H1 (cell line): ENCODE measurements at regions not wholly inside any gene's neighbourhood (a gene's known extent, or its start where the extent isn't known, plus 50 kb on each side); places are given as distances from the start of the nearest gene placed in this dataset.

Experiments used
- CTCF ChIA-PET: fragments of 300-600 bp; sonication (Branson Sonifier 250); formaldehyde crosslinking; loops from one replicate; lab custom pipeline; 2021; ENCODE audit not compliant: partially characterized antibody; lab: Charles Lee
- POLR2A ChIA-PET: fragments of 300-600 bp; sonication (Branson Sonifier 250); formaldehyde crosslinking; loops from one replicate; lab custom pipeline; 2021; ENCODE audit warnings: inconsistent platforms; ENCODE audit not compliant: partially characterized antibody; lab: Charles Lee
- DNase-seq, 2 experiments: peaks; one replicate each; pipeline versions ENCODE4 v3.0.0 to v3.0.0-alpha.2; 2010 to 2022; ENCODE audit warnings: low spot score in 2 of 2, low read depth in 1 of 2, mixed read lengths in 1 of 2
- FAIRE-seq: peaks from 2 replicates; lab custom pipeline; 2011; peaks lifted over from hg19 to GRCh38; lab: Jason Lieb, UNC
- H2AFZ ChIP-seq: 2 replicates; pipeline ENCODE4 v1.8.1; 2012; ENCODE audit warnings: low read length, inconsistent platforms
- H2AK5ac ChIP-seq: 2 replicates; pipeline ENCODE4 v1.6.1; 2013; ENCODE audit warnings: low read depth, low read length
- H2BK120ac ChIP-seq: replicated peaks from 2 replicates; pipeline ENCODE3; 2013; ENCODE audit warnings: low read depth, low read length, inconsistent platforms
- H2BK12ac ChIP-seq: 2 replicates; pipeline ENCODE4 v1.6.1; 2013; ENCODE audit warnings: low read depth, low read length
- H2BK15ac ChIP-seq: 2 replicates; pipeline ENCODE4 v1.6.1; 2013; ENCODE audit warnings: low read length
- H2BK20ac ChIP-seq: 2 replicates; pipeline ENCODE4 v1.6.1; 2013; ENCODE audit warnings: low read length
- H2BK5ac ChIP-seq: 2 replicates; pipeline ENCODE4 v1.6.1; 2013; ENCODE audit warnings: low read depth, low read length
- H3K14ac ChIP-seq: 2 replicates; pipeline ENCODE4 v1.6.1; 2013; ENCODE audit warnings: inconsistent platforms; ENCODE audit not compliant: insufficient read length
- H3K18ac ChIP-seq: 2 replicates; pipeline ENCODE4 v1.6.1; 2013; ENCODE audit warnings: low read length; ENCODE audit errors: extremely low read depth
- H3K23ac ChIP-seq: 2 replicates; pipeline ENCODE4 v1.6.1; 2013; ENCODE audit warnings: inconsistent platforms; ENCODE audit not compliant: insufficient read length
- H3K23me2 ChIP-seq: 2 replicates; pipeline ENCODE4 v1.6.1; 2013; ENCODE audit warnings: low read depth, low read length
- H3K27ac ChIP-seq: 2 replicates; pipeline ENCODE4 v1.6.1; 2011; ENCODE audit warnings: low read depth, low read length, inconsistent platforms
- H3K27me3 ChIP-seq, 4 experiments: replicated peaks in 1 of 4; 1 replicate in 1 of 4; 2 replicates in 3 of 4; pipeline versions ENCODE4 v1.6.1 to v1.8.1; 2011 to 2013; ENCODE audit warnings: low read length in 3 of 4, mild to moderate bottlenecking in 3 of 4, inconsistent platforms in 2 of 4, mixed read lengths in 2 of 4, moderate library complexity in 1 of 4; ENCODE audit not compliant: control insufficient read depth in 3 of 4, insufficient read depth in 3 of 4; ENCODE audit errors: extremely low read depth in 1 of 4
- H3K36me3 ChIP-seq, 4 experiments: 2 replicates each; pipeline versions ENCODE4 v1.6.1 to v1.8.1; 2011 to 2013; ENCODE audit warnings: mild to moderate bottlenecking in 4 of 4, low read length in 3 of 4, moderate library complexity in 2 of 4, control low read depth in 1 of 4, inconsistent platforms in 1 of 4; ENCODE audit not compliant: insufficient read depth in 4 of 4, control insufficient read depth in 2 of 4
- H3K4ac ChIP-seq: replicated peaks from 2 replicates; pipeline ENCODE3; 2013; ENCODE audit warnings: low read length, low read depth, mixed read lengths, inconsistent platforms; ENCODE audit not compliant: insufficient read length
- H3K4me1 ChIP-seq, 4 experiments: replicated peaks in 1 of 4; 1 replicate in 1 of 4; 2 replicates in 3 of 4; pipeline versions ENCODE4 v1.6.1 to v1.8.1; 2011 to 2013; ENCODE audit warnings: low read length in 3 of 4, inconsistent platforms in 2 of 4, mixed read lengths in 1 of 4; ENCODE audit not compliant: insufficient read depth in 4 of 4, control insufficient read depth in 3 of 4
- H3K4me2 ChIP-seq, 2 experiments: 2 replicates each; pipeline versions ENCODE4 v1.6.1 to v1.8.1; 2011 to 2013; ENCODE audit warnings: low read depth in 2 of 2, low read length in 2 of 2, control low read depth in 1 of 2, inconsistent platforms in 1 of 2, mild to moderate bottlenecking in 1 of 2; ENCODE audit not compliant: insufficient read depth in 1 of 2
- H3K4me3 ChIP-seq, 4 experiments: fragments of 200-600, 300-600 bp in 1 of 4; sonication (generic), shearing (Covaris generic), sonication (Bioruptor Twin) in 1 of 4; 2 replicates each; pipeline versions ENCODE4 v1.5.1 to v1.8.1; 2011 to 2016; ENCODE audit warnings: low read length in 4 of 4, low read depth in 3 of 4, control low read depth in 2 of 4, inconsistent platforms in 2 of 4, mild to moderate bottlenecking in 2 of 4, mixed read lengths in 1 of 4, moderate library complexity in 1 of 4; ENCODE audit not compliant: insufficient read depth in 2 of 4; ENCODE audit errors: extremely low read depth in 1 of 4
- H3K56ac ChIP-seq: replicated peaks from 2 replicates; pipeline ENCODE3; 2013; ENCODE audit warnings: low read depth, mild to moderate bottlenecking, mixed read lengths, low read length, inconsistent platforms; ENCODE audit not compliant: insufficient read length
- H3K79me1 ChIP-seq: 2 replicates; pipeline ENCODE4 v1.6.1; 2013; ENCODE audit warnings: low read depth, low read length, control low read depth
- H3K79me2 ChIP-seq, 2 experiments: 2 replicates each; pipeline versions ENCODE4 v1.6.1 to v1.8.1; 2012 to 2013; ENCODE audit warnings: low read length in 2 of 2, mild to moderate bottlenecking in 2 of 2, inconsistent platforms in 1 of 2; ENCODE audit not compliant: insufficient read depth in 2 of 2, control insufficient read depth in 1 of 2
- H3K9ac ChIP-seq, 4 experiments: replicated peaks in 1 of 4; 1 replicate in 1 of 4; 2 replicates in 3 of 4; pipeline versions ENCODE4 v1.6.1 to v1.8.1; 2011 to 2013; ENCODE audit warnings: low read depth in 3 of 4, low read length in 3 of 4, control low read depth in 2 of 4, mild to moderate bottlenecking in 2 of 4, moderate library complexity in 2 of 4, inconsistent platforms in 1 of 4; ENCODE audit errors: extremely low read depth in 1 of 4
- H3K9me3 ChIP-seq, 2 experiments: 2 replicates each; pipeline versions ENCODE4 v1.6.1 to v1.8.1; 2012 to 2013; ENCODE audit warnings: mild to moderate bottlenecking in 2 of 2, moderate library complexity in 2 of 2, control low read depth in 1 of 2, inconsistent platforms in 1 of 2, low read depth in 1 of 2, low read length in 1 of 2, mixed read lengths in 1 of 2; ENCODE audit not compliant: insufficient read depth in 2 of 2
- H4K20me1 ChIP-seq, 2 experiments: replicated peaks in 1 of 2; 2 replicates each; pipeline versions ENCODE3 to v1.8.1; 2011 to 2013; ENCODE audit warnings: inconsistent platforms in 2 of 2, low read length in 2 of 2, mild to moderate bottlenecking in 1 of 2; ENCODE audit not compliant: insufficient read depth in 2 of 2, control insufficient read depth in 1 of 2
- H4K5ac ChIP-seq: 2 replicates; pipeline ENCODE4 v1.6.1; 2013; ENCODE audit warnings: low read length, low read depth, mixed read lengths, inconsistent platforms; ENCODE audit not compliant: insufficient read length
- H4K8ac ChIP-seq: 2 replicates; pipeline ENCODE4 v1.8.0; 2013; ENCODE audit warnings: mild to moderate bottlenecking, moderate library complexity, low read length, inconsistent platforms; ENCODE audit not compliant: insufficient read depth; ENCODE audit errors: extremely low read depth
- H4K91ac ChIP-seq: replicated peaks from 2 replicates; pipeline ENCODE3; 2013; ENCODE audit warnings: low read length, mixed read lengths, inconsistent platforms; ENCODE audit not compliant: insufficient read length
- BCL11A ChIP-seq, 2 experiments: IDR thresholded peaks; one replicate each; pipeline ENCODE4 v1.6.1; 2011; ENCODE audit warnings: low read depth in 2 of 2, low read length in 2 of 2, mild to moderate bottlenecking in 2 of 2
- BRCA1 ChIP-seq: IDR thresholded peaks from 2 replicates; pipeline ENCODE4 v1.6.1; 2012; ENCODE audit warnings: low read depth, low read length, improper control_type of control experiment
- KDM1A ChIP-seq: fragments of 200-600, 300-600 bp; sonication (generic); IDR thresholded peaks from 2 replicates; pipeline ENCODE4 v1.7.1; 2016; ENCODE audit warnings: mild to moderate bottlenecking, low read length, borderline replicate concordance
- RAD21 ChIP-seq, 2 experiments: IDR thresholded peaks in 1 of 2; conservative IDR thresholded peaks in 1 of 2; 2 replicates each; pipeline ENCODE4 v1.6.1; 2011; ENCODE audit warnings: low read depth in 2 of 2, low read length in 2 of 2, improper control_type of control experiment in 1 of 2, inconsistent platforms in 1 of 2, mild to moderate bottlenecking in 1 of 2, moderate library complexity in 1 of 2
- RBBP5 ChIP-seq: IDR thresholded peaks from 2 replicates; pipeline ENCODE4 v1.7.1; 2012; ENCODE audit warnings: low read depth, mild to moderate bottlenecking, inconsistent platforms, low read length, moderate library complexity, borderline replicate concordance
- RNF2 ChIP-seq: fragments of 200-900, 300-1000 bp; sonication (generic); IDR thresholded peaks from 2 replicates; pipeline ENCODE4 v1.7.1; 2016; ENCODE audit warnings: borderline replicate concordance, low read depth, mild to moderate bottlenecking, antibody characterized with exemption, low read length; ENCODE audit not compliant: poor library complexity, severe bottlenecking; ENCODE audit errors: missing control alignments
- SP4 ChIP-seq: IDR thresholded peaks from 2 replicates; pipeline ENCODE4 v1.6.1; 2012; ENCODE audit warnings: low read length, inconsistent platforms
- SUZ12 ChIP-seq: fragments of 200-600 bp; sonication (generic); IDR thresholded peaks from 2 replicates; pipeline ENCODE4 v1.6.1; 2012; ENCODE audit warnings: mild to moderate bottlenecking, inconsistent platforms, low read length, moderate library complexity, mixed read lengths
- TAF7 ChIP-seq: optimal IDR thresholded peaks from 2 replicates; pipeline ENCODE3; 2011; ENCODE audit warnings: low read depth, mild to moderate bottlenecking, inconsistent platforms, low read length, moderate library complexity, borderline replicate concordance
- ZNF274 ChIP-seq: IDR thresholded peaks from 2 replicates; pipeline ENCODE4 v1.7.0; 2012; ENCODE audit warnings: low read length, borderline replicate concordance; ENCODE audit errors: extremely low read depth
- WGBS, 2 experiments: shearing (Covaris generic) in 1 of 2; methylation state at CpG; one replicate each; pipeline versions ENCODE4 v1.1.6 to v1.1.7; 2013 to 2015; ENCODE audit warnings: low lambda C conversion rate in 2 of 2, mixed read lengths in 2 of 2, inconsistent platforms in 1 of 2, low coverage in 1 of 2, missing lambda C conversion rate in 1 of 2; ENCODE audit not compliant: insufficient replicate concordance in 2 of 2, insufficient coverage in 1 of 2, insufficient read length in 1 of 2; ENCODE audit errors: extremely low coverage in 1 of 2, missing lambda C conversion rate in 1 of 2; 5-methylcytosine and 5-hydroxymethylcytosine counted together
- TF ChIP-seq, protein P1 (sequence below), 3 experiments: IDR thresholded peaks; 1 replicate in 2 of 3; 2 replicates in 1 of 3; pipeline versions ENCODE4 v1.5.1 to v1.6.1; 2011; ENCODE audit warnings: low read length in 3 of 3, mild to moderate bottlenecking in 3 of 3, inconsistent platforms in 2 of 3, low read depth in 1 of 3, moderate library complexity in 1 of 3; ENCODE audit not compliant: insufficient read depth in 1 of 3; ENCODE audit errors: control extremely low read depth in 1 of 3

DNA sequence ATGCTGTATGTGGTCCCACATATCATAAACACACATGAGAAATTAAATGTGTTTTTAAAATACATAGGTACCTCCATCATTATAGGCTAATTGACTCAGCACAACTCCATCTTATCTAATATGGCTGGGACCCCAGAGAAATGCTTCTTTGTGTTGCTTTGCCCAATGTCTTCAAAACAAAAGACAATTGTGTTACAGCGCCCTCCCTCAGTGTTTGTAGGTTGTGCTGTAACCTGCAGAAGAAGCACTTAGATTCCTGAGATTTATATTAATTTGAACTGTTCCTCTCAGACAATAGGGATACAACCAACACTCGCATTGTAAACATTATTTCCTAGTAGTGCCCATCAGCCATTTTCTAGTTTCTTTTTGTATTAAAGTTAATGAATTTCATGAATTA is 303.4 kb downstream of the MZT1 start:
- FAIRE-seq, result no peak
- H2BK12ac ChIP-seq, result no peak overlapping the region
- CTCF ChIA-PET, result interaction anchor here (1.1 to 1.5 kb wide), 3 partner anchors 13 to 83 kb away, joined by 3 to 4 read pairs (median 3); no protein-coding TSS in a partner anchor
- no peak for TF ChIP-seq SP4
- TF ChIP-seq RNF2, result no peak
- TF ChIP-seq RBBP5, result no peak
- TF ChIP-seq ZNF274, result no peak
- no peak for TF ChIP-seq SUZ12
- no peak for TF ChIP-seq TAF7
- TF ChIP-seq RAD21 (IDR thresholded peaks at IDR 0.05 in 1 of 2, conservative IDR thresholded peaks at IDR 0.05 in 1 of 2; ENCODE audit: low read depth in 2 of 2, low read length in 2 of 2), result peak; percentile 45 to 51
- TF ChIP-seq BRCA1, result no peak
- TF ChIP-seq, protein P1, sequence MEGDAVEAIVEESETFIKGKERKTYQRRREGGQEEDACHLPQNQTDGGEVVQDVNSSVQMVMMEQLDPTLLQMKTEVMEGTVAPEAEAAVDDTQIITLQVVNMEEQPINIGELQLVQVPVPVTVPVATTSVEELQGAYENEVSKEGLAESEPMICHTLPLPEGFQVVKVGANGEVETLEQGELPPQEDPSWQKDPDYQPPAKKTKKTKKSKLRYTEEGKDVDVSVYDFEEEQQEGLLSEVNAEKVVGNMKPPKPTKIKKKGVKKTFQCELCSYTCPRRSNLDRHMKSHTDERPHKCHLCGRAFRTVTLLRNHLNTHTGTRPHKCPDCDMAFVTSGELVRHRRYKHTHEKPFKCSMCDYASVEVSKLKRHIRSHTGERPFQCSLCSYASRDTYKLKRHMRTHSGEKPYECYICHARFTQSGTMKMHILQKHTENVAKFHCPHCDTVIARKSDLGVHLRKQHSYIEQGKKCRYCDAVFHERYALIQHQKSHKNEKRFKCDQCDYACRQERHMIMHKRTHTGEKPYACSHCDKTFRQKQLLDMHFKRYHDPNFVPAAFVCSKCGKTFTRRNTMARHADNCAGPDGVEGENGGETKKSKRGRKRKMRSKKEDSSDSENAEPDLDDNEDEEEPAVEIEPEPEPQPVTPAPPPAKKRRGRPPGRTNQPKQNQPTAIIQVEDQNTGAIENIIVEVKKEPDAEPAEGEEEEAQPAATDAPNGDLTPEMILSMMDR (IDR thresholded peaks at IDR 0.05; ENCODE audit: control extremely low read depth in 1 of 3, insufficient read depth in 1 of 3, low read depth in 1 of 3, low read length in 3 of 3), result peak in 1 of 3 experiments; percentile 4; a peak in 1 of 4 replicates
- no peak for TF ChIP-seq KDM1A
- TF ChIP-seq BCL11A (IDR thresholded peaks at IDR 0.05; ENCODE audit: low read depth in 2 of 2, low read length in 2 of 2), result no peak

More for the DNA sequence above, 303.4 kb downstream of the MZT1 start:
- no peak overlapping the region for H2AK5ac ChIP-seq
- no peak overlapping the region for H3K14ac ChIP-seq
- H3K27ac ChIP-seq, result no peak overlapping the region
- no peak overlapping the region for H4K8ac ChIP-seq
- 75% methylated on average over 2 of the region's 2 CpGs; no CpG with 5 or more reads in 1 of the 2 experiments for WGBS, 2 experiments
- no peaks in the 10 kb centered on the region for H3K4me1 ChIP-seq
- H3K27me3 ChIP-seq, result no peaks in the 10 kb centered on the region
- H3K4ac ChIP-seq, result no peak overlapping the region
- H3K23ac ChIP-seq, result no peak overlapping the region
- H2BK120ac ChIP-seq, result no peak overlapping the region
- no peak overlapping the region for H3K56ac ChIP-seq
- no peak overlapping the region for H3K9ac ChIP-seq
- POLR2A ChIA-PET, result no interaction called here
- no peaks in the 10 kb centered on the region for H3K79me1 ChIP-seq
- H3K36me3 ChIP-seq, result no peaks in the 10 kb centered on the region
- H2AFZ ChIP-seq, result no peak overlapping the region
- no peaks in the 10 kb centered on the region for H3K23me2 ChIP-seq
- H3K9me3 ChIP-seq, result no peaks in the 10 kb centered on the region
- H4K91ac ChIP-seq, result no peak overlapping the region
- H4K5ac ChIP-seq, result no peak overlapping the region
- no peak overlapping the region for H2BK20ac ChIP-seq
- no peak overlapping the region for H2BK15ac ChIP-seq
- no peak for DNase-seq
- no peak overlapping the region for H3K18ac ChIP-seq
- H2BK5ac ChIP-seq, result no peak overlapping the region
- H3K4me3 ChIP-seq, result no peak overlapping the region
- no peaks in the 10 kb centered on the region for H4K20me1 ChIP-seq
- no peak overlapping the region for H3K4me2 ChIP-seq
- H3K79me2 ChIP-seq, result no peaks in the 10 kb centered on the region
